ENCODE measurements at regions not wholly inside any gene's neighbourhood (a gene's known extent, or its start where the extent isn't known, plus 50 kb on each side); places are given as distances from the start of the nearest gene placed in this dataset.

DNA sequence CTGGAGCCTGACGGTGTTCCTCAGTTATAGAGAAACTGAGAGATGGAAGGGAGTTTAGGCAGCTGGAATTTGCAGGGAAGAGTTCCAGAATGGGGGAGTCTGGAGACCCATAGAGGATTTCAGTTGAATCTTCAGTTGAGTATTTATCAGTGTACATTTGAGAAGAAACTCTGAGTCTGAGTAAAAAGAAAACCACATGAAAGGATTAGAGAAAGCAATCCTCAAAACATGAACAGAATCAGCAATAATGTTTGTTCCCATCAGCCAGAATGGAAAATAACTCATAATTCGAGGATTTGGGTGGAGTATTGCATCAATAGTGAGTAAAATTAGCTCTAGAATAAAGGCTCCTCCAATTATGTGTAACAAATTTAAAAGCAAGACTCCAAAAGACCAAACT lies 130.0 kb upstream of the AHR start:
- TF ChIP-seq, protein P1, sequence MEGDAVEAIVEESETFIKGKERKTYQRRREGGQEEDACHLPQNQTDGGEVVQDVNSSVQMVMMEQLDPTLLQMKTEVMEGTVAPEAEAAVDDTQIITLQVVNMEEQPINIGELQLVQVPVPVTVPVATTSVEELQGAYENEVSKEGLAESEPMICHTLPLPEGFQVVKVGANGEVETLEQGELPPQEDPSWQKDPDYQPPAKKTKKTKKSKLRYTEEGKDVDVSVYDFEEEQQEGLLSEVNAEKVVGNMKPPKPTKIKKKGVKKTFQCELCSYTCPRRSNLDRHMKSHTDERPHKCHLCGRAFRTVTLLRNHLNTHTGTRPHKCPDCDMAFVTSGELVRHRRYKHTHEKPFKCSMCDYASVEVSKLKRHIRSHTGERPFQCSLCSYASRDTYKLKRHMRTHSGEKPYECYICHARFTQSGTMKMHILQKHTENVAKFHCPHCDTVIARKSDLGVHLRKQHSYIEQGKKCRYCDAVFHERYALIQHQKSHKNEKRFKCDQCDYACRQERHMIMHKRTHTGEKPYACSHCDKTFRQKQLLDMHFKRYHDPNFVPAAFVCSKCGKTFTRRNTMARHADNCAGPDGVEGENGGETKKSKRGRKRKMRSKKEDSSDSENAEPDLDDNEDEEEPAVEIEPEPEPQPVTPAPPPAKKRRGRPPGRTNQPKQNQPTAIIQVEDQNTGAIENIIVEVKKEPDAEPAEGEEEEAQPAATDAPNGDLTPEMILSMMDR (IDR thresholded peaks at IDR 0.05), result no peak
- TF ChIP-seq POLR2AphosphoS5 (IDR thresholded peaks at IDR 0.05; ENCODE audit: insufficient read depth in 1 of 2, low read depth in 1 of 2), result no peak
- TF ChIP-seq POLR2A (IDR thresholded peaks at IDR 0.05), result no peak

Measured in vagina (tissue), 2 donors.